ENCODE measurements at regions not wholly inside any gene's neighbourhood (a gene's known extent, or its start where the extent isn't known, plus 50 kb on each side); places are given as distances from the start of the nearest gene placed in this dataset.

GRCh38 chr14:101191101-101191720, 287.7 kb upstream of the RTL1 start:
- Histone ChIP-seq H3K4me1 (ENCODE audit: insufficient read depth, low read length) (no peaks in the 10 kb centered on the region), H3K36me3 (ENCODE audit: insufficient read depth, low read length) (no peaks in the 10 kb centered on the region), H4K20me1 (ENCODE audit: insufficient read depth, low read length) (no peaks in the 10 kb centered on the region), H3K27me3 (ENCODE audit: insufficient read depth, low read length) (peaks cover 4% of the 10 kb centered on the region), H3K9me3 (ENCODE audit: low read depth, low read length) (no peaks in the 10 kb centered on the region), H2AFZ (ENCODE audit: low read length) (no peak overlapping the region), H3K27ac (ENCODE audit: low read depth, low read length) (no peak overlapping the region), H3K79me2 (ENCODE audit: insufficient read depth, low read length) (no peaks in the 10 kb centered on the region), H3K4me3 (ENCODE audit: insufficient read depth, low read length) (no peak overlapping the region), H3K4me2 (ENCODE audit: insufficient read depth, low read length) (no peak overlapping the region)
- DNase-seq (ENCODE audit: insufficient read length, low spot score, missing footprints) = no peak
- TF ChIP-seq CTCF (IDR thresholded peaks at IDR 0.05; ENCODE audit: extremely low read depth, low read depth, low read length) = no peak

GRCh38 chr14:101191721-101192660, 288.5 kb upstream of the RTL1 start:
- Histone ChIP-seq H4K20me1 (ENCODE audit: insufficient read depth, low read length) (no peaks in the 10 kb centered on the region), H3K79me2 (ENCODE audit: insufficient read depth, low read length) (no peaks in the 10 kb centered on the region), H3K4me2 (ENCODE audit: insufficient read depth, low read length) (no peak overlapping the region), H3K36me3 (ENCODE audit: insufficient read depth, low read length) (no peaks in the 10 kb centered on the region), H3K27ac (ENCODE audit: low read depth, low read length) (no peak overlapping the region), H3K4me1 (ENCODE audit: insufficient read depth, low read length) (no peaks in the 10 kb centered on the region), H3K4me3 (ENCODE audit: insufficient read depth, low read length) (no peak overlapping the region), H3K27me3 (ENCODE audit: insufficient read depth, low read length) (peaks cover 4% of the 10 kb centered on the region), H3K9me3 (ENCODE audit: low read depth, low read length) (no peaks in the 10 kb centered on the region), H2AFZ (ENCODE audit: low read length) (no peak overlapping the region)
- TF ChIP-seq CTCF (IDR thresholded peaks at IDR 0.05; ENCODE audit: extremely low read depth, low read depth, low read length) = no peak
- no peak for DNase-seq (ENCODE audit: insufficient read length, low spot score, missing footprints)

GRCh38 chr14:101192661-101193000, 289.1 kb upstream of the RTL1 start:
- no peaks in the 10 kb centered on the region for H3K4me1 ChIP-seq (ENCODE audit: insufficient read depth, low read length)
- no peaks in the 10 kb centered on the region for H3K27me3 ChIP-seq (ENCODE audit: insufficient read depth, low read length)
- H3K9me3 ChIP-seq (ENCODE audit: low read depth, low read length) = no peaks in the 10 kb centered on the region
- no peak overlapping the region for H3K4me2 ChIP-seq (ENCODE audit: insufficient read depth, low read length)
- no peak overlapping the region for H2AFZ ChIP-seq (ENCODE audit: low read length)
- H3K4me3 ChIP-seq (ENCODE audit: insufficient read depth, low read length) = no peak overlapping the region
- no peaks in the 10 kb centered on the region for H4K20me1 ChIP-seq (ENCODE audit: insufficient read depth, low read length)
- no peak for TF ChIP-seq CTCF (IDR thresholded peaks at IDR 0.05; ENCODE audit: extremely low read depth, low read depth, low read length)
- no peak overlapping the region for H3K27ac ChIP-seq (ENCODE audit: low read depth, low read length)
- H3K79me2 ChIP-seq (ENCODE audit: insufficient read depth, low read length) = no peaks in the 10 kb centered on the region
- no peak for DNase-seq (ENCODE audit: insufficient read length, low spot score, missing footprints)
- no peaks in the 10 kb centered on the region for H3K36me3 ChIP-seq (ENCODE audit: insufficient read depth, low read length)

GRCh38 chr14:101193106-101193844, 289.8 kb upstream of the RTL1 start:
- Histone ChIP-seq H3K4me2 (ENCODE audit: insufficient read depth, low read length) (no peak overlapping the region), H3K9me3 (ENCODE audit: low read depth, low read length) (no peaks in the 10 kb centered on the region), H3K79me2 (ENCODE audit: insufficient read depth, low read length) (no peaks in the 10 kb centered on the region), H2AFZ (ENCODE audit: low read length) (no peak overlapping the region), H3K4me3 (ENCODE audit: insufficient read depth, low read length) (no peak overlapping the region), H3K36me3 (ENCODE audit: insufficient read depth, low read length) (no peaks in the 10 kb centered on the region), H3K4me1 (ENCODE audit: insufficient read depth, low read length) (no peaks in the 10 kb centered on the region), H3K27me3 (ENCODE audit: insufficient read depth, low read length) (no peaks in the 10 kb centered on the region), H3K27ac (ENCODE audit: low read depth, low read length) (no peak overlapping the region), H4K20me1 (ENCODE audit: insufficient read depth, low read length) (no peaks in the 10 kb centered on the region)
- no peak for TF ChIP-seq CTCF (IDR thresholded peaks at IDR 0.05; ENCODE audit: extremely low read depth, low read depth, low read length)
- DNase-seq (ENCODE audit: insufficient read length, low spot score, missing footprints) = no peak
